Transverse colon (tissue), 4 donors: ENCODE measurements at regions not wholly inside any gene's neighbourhood (a gene's known extent, or its start where the extent isn't known, plus 50 kb on each side); places are given as distances from the start of the nearest gene placed in this dataset.

Source experiments
- DNase-seq: peaks from one replicate; pipeline ENCODE4 v3.0.0-alpha.2; 2019
- H3K27ac ChIP-seq, 4 donors: fragments of 200-600 bp; sonication (generic); 2 replicates each; pipeline ENCODE4 v1.5.1; 2016 to 2018; ENCODE audit warnings: inconsistent platforms in 4 of 4
- H3K27me3 ChIP-seq: fragments of 200-600 bp; sonication (generic); 2 replicates; pipeline ENCODE4 v1.5.1; 2017; ENCODE audit warnings: inconsistent platforms
- H3K36me3 ChIP-seq, 4 donors: fragments of 200-600 bp; sonication (generic); 2 replicates each; pipeline ENCODE4 v1.5.1; 2017 to 2019; ENCODE audit warnings: inconsistent platforms in 4 of 4
- H3K4me1 ChIP-seq, 4 donors: fragments of 200-600 bp; sonication (generic); 2 replicates each; pipeline ENCODE4 v1.5.1; 2017 to 2020; ENCODE audit warnings: inconsistent platforms in 4 of 4
- H3K4me3 ChIP-seq, 4 donors: fragments of 200-600 bp; sonication (generic); 1 replicate in 1 of 4; 2 replicates in 3 of 4; pipeline versions ENCODE4 v1.5.1 to v1.6.1; 2017 to 2019; ENCODE audit warnings: inconsistent platforms in 4 of 4
- H3K9me3 ChIP-seq, 2 donors: fragments of 200-600 bp; sonication (generic); 2 replicates each; pipeline ENCODE4 v1.5.1; 2017 to 2019; ENCODE audit warnings: inconsistent platforms in 2 of 2
- EP300 ChIP-seq: sonication (generic); formaldehyde crosslinking; IDR thresholded peaks from one replicate; pipeline ENCODE4 v1.6.1; 2017; ENCODE audit warnings: antibody characterized with exemption, low read depth
- POLR2A ChIP-seq: fragments of 450-650 bp; IDR thresholded peaks from one replicate; pipeline ENCODE4 v1.6.1; 2016; ENCODE audit warnings: antibody characterized with exemption, mild to moderate bottlenecking, moderate library complexity
- POLR2AphosphoS5 ChIP-seq, 3 donors: sonication (generic); formaldehyde crosslinking; IDR thresholded peaks; one replicate each; pipeline ENCODE4 v1.6.1; 2016; ENCODE audit warnings: antibody characterized with exemption in 3 of 3
- WGBS, 2 donors: methylation state at CpG; one replicate each; pipeline ENCODE4 v1.1.5; 2018; ENCODE audit warnings: low coverage in 1 of 2; 5-methylcytosine and 5-hydroxymethylcytosine counted together
- in situ Hi-C, 4 donors: fragments of 200-750 bp; cut with MboI; loops; one replicate each; pipeline versions ENCODE4 v1.15.0 to v1.15.1; 2017; ENCODE audit warnings: low sequenced_read_pairs in 3 of 4, low pct_ligation_motif_present in 1 of 4, low pct_unique_long_range_greater_than_20kb in 1 of 4
- intact Hi-C: fragments of 100-400 bp; cut with DNase I; formaldehyde crosslinking; loops from one replicate; pipeline ENCODE4 v1.15.1; 2023; ENCODE audit warnings: low total_unique reads
- TF ChIP-seq, protein P1 (sequence below), 5 experiments: fragments of 200-600 bp in 3 of 5; fragments of 450-650 bp in 2 of 5; sonication (generic) in 3 of 5; IDR thresholded peaks; 1 replicate in 2 of 5; 2 replicates in 3 of 5; pipeline ENCODE4 v1.5.1; 2016 to 2017; ENCODE audit warnings: antibody characterized with exemption in 5 of 5, inconsistent platforms in 3 of 5, mild to moderate bottlenecking in 2 of 5, moderate library complexity in 1 of 5

DNA sequence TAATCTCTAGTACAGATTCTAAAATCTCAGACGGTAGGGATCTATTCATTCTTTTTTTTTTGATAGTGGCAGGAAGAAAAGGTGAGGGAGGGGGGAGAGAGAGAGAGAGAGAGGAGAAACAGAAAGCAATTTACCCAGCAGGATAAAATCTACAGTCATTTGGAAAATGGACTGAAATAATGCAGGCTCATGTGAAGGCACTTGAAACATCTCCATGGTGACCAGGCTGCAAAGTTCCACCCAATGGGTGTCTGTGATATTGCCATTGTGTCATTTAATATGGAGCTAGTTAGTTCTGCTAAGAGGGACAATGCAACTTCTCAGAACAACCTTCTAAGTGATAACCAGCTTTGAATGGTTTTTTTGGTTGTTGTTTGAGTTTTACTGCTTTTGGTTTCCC is 165.2 kb upstream of the RAG2 start:
- Histone ChIP-seq H3K9me3 (no peaks in the 10 kb centered on the region), H3K4me3 (no peak overlapping the region), H3K27ac (no peak overlapping the region), H3K36me3 (no peaks in the 10 kb centered on the region), H3K4me1 (no peaks in the 10 kb centered on the region), H3K27me3 (no peaks in the 10 kb centered on the region)
- in situ Hi-C loops (no loop called here), intact Hi-C loops (no loop called here)
- DNase-seq = no peak
- no peak for TF ChIP-seq POLR2AphosphoS5 (IDR thresholded peaks at IDR 0.05)
- no peak for TF ChIP-seq EP300
- TF ChIP-seq, protein P1, sequence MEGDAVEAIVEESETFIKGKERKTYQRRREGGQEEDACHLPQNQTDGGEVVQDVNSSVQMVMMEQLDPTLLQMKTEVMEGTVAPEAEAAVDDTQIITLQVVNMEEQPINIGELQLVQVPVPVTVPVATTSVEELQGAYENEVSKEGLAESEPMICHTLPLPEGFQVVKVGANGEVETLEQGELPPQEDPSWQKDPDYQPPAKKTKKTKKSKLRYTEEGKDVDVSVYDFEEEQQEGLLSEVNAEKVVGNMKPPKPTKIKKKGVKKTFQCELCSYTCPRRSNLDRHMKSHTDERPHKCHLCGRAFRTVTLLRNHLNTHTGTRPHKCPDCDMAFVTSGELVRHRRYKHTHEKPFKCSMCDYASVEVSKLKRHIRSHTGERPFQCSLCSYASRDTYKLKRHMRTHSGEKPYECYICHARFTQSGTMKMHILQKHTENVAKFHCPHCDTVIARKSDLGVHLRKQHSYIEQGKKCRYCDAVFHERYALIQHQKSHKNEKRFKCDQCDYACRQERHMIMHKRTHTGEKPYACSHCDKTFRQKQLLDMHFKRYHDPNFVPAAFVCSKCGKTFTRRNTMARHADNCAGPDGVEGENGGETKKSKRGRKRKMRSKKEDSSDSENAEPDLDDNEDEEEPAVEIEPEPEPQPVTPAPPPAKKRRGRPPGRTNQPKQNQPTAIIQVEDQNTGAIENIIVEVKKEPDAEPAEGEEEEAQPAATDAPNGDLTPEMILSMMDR (IDR thresholded peaks at IDR 0.05) = no peak
- no peak for TF ChIP-seq POLR2A
- WGBS, 2 donors = 6 to 10% methylated on average over 1 of the region's 1 CpG

DNA sequence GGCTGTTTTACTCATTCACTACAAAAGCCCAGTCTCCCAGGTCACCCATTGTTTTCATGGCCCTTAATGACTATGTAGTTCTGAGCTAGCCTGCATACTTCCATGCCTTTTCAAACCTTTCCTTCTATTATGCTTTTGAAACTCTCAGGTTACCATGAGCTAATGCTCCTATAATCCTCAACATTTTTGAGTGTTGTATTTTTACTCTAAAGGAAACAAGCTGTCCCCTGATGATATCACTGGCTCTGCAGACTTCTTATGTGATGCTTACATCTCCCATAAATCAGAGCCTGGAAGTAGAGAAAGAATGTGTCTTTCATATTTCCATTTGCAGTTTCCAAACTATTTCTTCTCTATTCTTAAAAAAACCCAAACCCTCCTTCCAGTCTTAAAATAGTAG is 159.0 kb upstream of the RAG2 start:
- intact Hi-C loops (no loop called here), in situ Hi-C loops (loop anchor here in 1 of 4 donors (10.0 kb wide), 1 partner anchor 52 kb away; no protein-coding TSS in a partner anchor)
- no peaks in the 10 kb centered on the region for H3K36me3 ChIP-seq
- DNase-seq = no peak
- H3K9me3 ChIP-seq = no peaks in the 10 kb centered on the region
- H3K27ac ChIP-seq = no peak overlapping the region
- H3K4me1 ChIP-seq = no peaks in the 10 kb centered on the region
- TF ChIP-seq, protein P1 (IDR thresholded peaks at IDR 0.05) = no peak
- no peak for TF ChIP-seq EP300
- TF ChIP-seq POLR2AphosphoS5 (IDR thresholded peaks at IDR 0.05) = no peak
- no peak for TF ChIP-seq POLR2A
- H3K27me3 ChIP-seq = no peaks in the 10 kb centered on the region
- no peak overlapping the region for H3K4me3 ChIP-seq

DNA sequence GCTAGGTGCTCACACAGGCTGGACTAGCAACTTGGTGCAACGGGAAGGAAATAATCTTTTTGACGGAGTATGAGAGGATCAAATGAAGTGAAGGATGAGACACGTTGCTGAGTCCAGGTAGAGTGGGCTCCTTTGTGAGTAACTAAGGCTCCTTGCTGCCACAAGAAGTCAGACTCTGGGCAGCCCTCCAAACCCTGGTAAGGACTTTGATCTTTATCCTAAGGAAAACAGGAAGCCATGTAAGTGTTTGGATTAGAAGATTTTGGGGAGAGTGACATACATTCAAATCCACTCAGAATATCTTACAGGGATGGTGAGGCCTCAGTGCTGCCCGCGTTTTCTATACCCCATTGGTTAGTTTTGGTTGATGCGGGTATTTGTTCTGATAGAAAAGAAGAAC is 155.9 kb upstream of the RAG2 start:
- intact Hi-C loops (no loop called here), in situ Hi-C loops (loop anchor here in 1 of 4 donors (10.0 kb wide), 1 partner anchor 49 kb away; no protein-coding TSS in a partner anchor)
- H3K27ac ChIP-seq = no peak overlapping the region
- no peak for DNase-seq
- no peaks in the 10 kb centered on the region for H3K9me3 ChIP-seq
- H3K36me3 ChIP-seq = no peaks in the 10 kb centered on the region
- no peak for TF ChIP-seq POLR2AphosphoS5 (IDR thresholded peaks at IDR 0.05)
- no peak for TF ChIP-seq POLR2A
- TF ChIP-seq, protein P1 (IDR thresholded peaks at IDR 0.05) = no peak
- TF ChIP-seq EP300 = no peak
- no peak overlapping the region for H3K4me3 ChIP-seq
- WGBS, 2 donors = 68% methylated on average over 6 of the region's 6 CpGs; no CpG with 5 or more reads in 1 of the 2 donors
- no peaks in the 10 kb centered on the region for H3K27me3 ChIP-seq
- no peaks in the 10 kb centered on the region for H3K4me1 ChIP-seq

DNA sequence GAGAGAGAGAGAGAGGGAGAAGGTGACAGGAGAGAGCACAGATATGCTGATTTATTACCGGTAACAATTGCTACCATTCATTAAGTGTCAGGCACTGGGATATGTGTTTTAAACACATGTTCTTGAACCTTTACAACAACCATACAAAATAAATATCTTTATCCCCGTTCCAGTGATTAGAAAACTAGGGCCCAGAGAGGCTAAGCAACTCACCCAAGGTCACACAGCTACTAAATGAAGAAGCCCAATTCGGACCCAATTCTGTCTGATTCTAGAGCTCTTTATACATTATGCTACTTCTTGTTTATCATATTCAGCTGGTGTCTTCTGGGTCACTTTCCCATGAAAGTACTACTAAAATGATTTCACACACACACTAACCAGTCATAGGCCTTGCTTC is 154.0 kb upstream of the RAG2 start:
- Histone ChIP-seq H3K36me3 (no peaks in the 10 kb centered on the region), H3K4me1 (no peaks in the 10 kb centered on the region), H3K27ac (no peak overlapping the region), H3K9me3 (no peaks in the 10 kb centered on the region), H3K4me3 (no peak overlapping the region), H3K27me3 (peaks cover 6% of the 10 kb centered on the region)
- 71 to 83% methylated on average over 2 to 3 of the region's 3 CpGs for WGBS, 2 donors
- in situ Hi-C loops (loop anchor here in 1 of 4 donors (10.0 kb wide), 1 partner anchor 47 kb away; no protein-coding TSS in a partner anchor), intact Hi-C loops (no loop called here)
- TF ChIP-seq, protein P1 (IDR thresholded peaks at IDR 0.05) = no peak
- no peak for TF ChIP-seq EP300
- TF ChIP-seq POLR2AphosphoS5 (IDR thresholded peaks at IDR 0.05) = no peak
- TF ChIP-seq POLR2A = no peak
- no peak for DNase-seq
